Peyer's patch (tissue), 4 donors: ENCODE measurements at regions not wholly inside any gene's neighbourhood (a gene's known extent, or its start where the extent isn't known, plus 50 kb on each side); places are given as distances from the start of the nearest gene placed in this dataset.

Experiments
- CTCF ChIP-seq, 6 experiments: fragments of 450-650 bp in 4 of 6; fragments of 200-600 bp in 2 of 6; sonication (generic) in 1 of 6; IDR thresholded peaks; one replicate each; pipeline ENCODE4 v1.5.1; 2017 to 2019; ENCODE audit warnings: antibody characterized with exemption in 6 of 6, mild to moderate bottlenecking in 3 of 6, moderate library complexity in 1 of 6
- POLR2A ChIP-seq, 2 donors: fragments of 450-650 bp; IDR thresholded peaks; one replicate each; pipeline ENCODE4 v1.5.1; 2017; ENCODE audit warnings: antibody characterized with exemption in 2 of 2, mild to moderate bottlenecking in 2 of 2, moderate library complexity in 2 of 2

GRCh38 chr12:116458492-116458891, 100.7 kb upstream of the MAP1LC3B2 start:
- TF ChIP-seq CTCF (IDR thresholded peaks at IDR 0.05) (no peak), POLR2A (IDR thresholded peaks at IDR 0.05) (no peak)
